Trophoblast cell (in vitro differentiated cells and primary cell): ENCODE measurements at regions not wholly inside any gene's neighbourhood (a gene's known extent, or its start where the extent isn't known, plus 50 kb on each side); places are given as distances from the start of the nearest gene placed in this dataset.

Experiments used
- DNase-seq, 2 donors: peaks; one replicate each; pipeline ENCODE4 v3.0.0-alpha.2; 2016
- H2AFZ ChIP-seq: 2 replicates; pipeline ENCODE4 v1.6.1; 2013; ENCODE audit warnings: low read length, moderate library complexity, mild to moderate bottlenecking; ENCODE audit not compliant: insufficient read depth, poor library complexity
- H2AK5ac ChIP-seq: 2 replicates; pipeline ENCODE4 v1.6.1; 2013; ENCODE audit warnings: mild to moderate bottlenecking, low read length
- H2BK120ac ChIP-seq: 2 replicates; pipeline ENCODE4 v1.6.1; 2013; ENCODE audit warnings: low read length, mild to moderate bottlenecking, moderate library complexity; ENCODE audit not compliant: insufficient read depth, poor library complexity
- H2BK12ac ChIP-seq: 2 replicates; pipeline ENCODE4 v1.6.1; 2013; ENCODE audit warnings: mild to moderate bottlenecking, low read length, moderate library complexity
- H2BK5ac ChIP-seq: 2 replicates; pipeline ENCODE4 v1.6.1; 2013; ENCODE audit warnings: low read length, low read depth, moderate library complexity, mild to moderate bottlenecking; ENCODE audit not compliant: poor library complexity
- H3K14ac ChIP-seq: 2 replicates; pipeline ENCODE4 v1.6.1; 2013; ENCODE audit warnings: mild to moderate bottlenecking, low read length
- H3K18ac ChIP-seq: 2 replicates; pipeline ENCODE4 v1.6.1; 2013; ENCODE audit warnings: mild to moderate bottlenecking, low read length
- H3K23ac ChIP-seq: 2 replicates; pipeline ENCODE4 v1.6.1; 2013; ENCODE audit warnings: low read length
- H3K27ac ChIP-seq: 2 replicates; pipeline ENCODE4 v1.5.1; 2013; ENCODE audit warnings: low read depth, mild to moderate bottlenecking, inconsistent platforms, low read length, moderate library complexity
- H3K27me3 ChIP-seq: 2 replicates; pipeline ENCODE4 v1.6.1; 2013; ENCODE audit warnings: inconsistent platforms, mild to moderate bottlenecking, low read length, moderate library complexity; ENCODE audit not compliant: insufficient read depth
- H3K36me3 ChIP-seq, 2 experiments: 1 replicate in 1 of 2; 2 replicates in 1 of 2; pipeline ENCODE4 v1.6.1; 2013; ENCODE audit warnings: low read length in 2 of 2, mild to moderate bottlenecking in 2 of 2, moderate library complexity in 1 of 2; ENCODE audit not compliant: insufficient read depth in 2 of 2, control insufficient read depth in 1 of 2
- H3K4ac ChIP-seq: 2 replicates; pipeline ENCODE4 v1.6.1; 2013; ENCODE audit warnings: low read depth, mild to moderate bottlenecking, low read length, moderate library complexity
- H3K4me1 ChIP-seq, 2 experiments: 1 replicate in 1 of 2; 2 replicates in 1 of 2; pipeline ENCODE4 v1.6.1; 2013; ENCODE audit warnings: low read length in 2 of 2, mild to moderate bottlenecking in 2 of 2, moderate library complexity in 1 of 2; ENCODE audit not compliant: insufficient read depth in 2 of 2, control insufficient read depth in 1 of 2
- H3K4me2 ChIP-seq: 2 replicates; pipeline ENCODE4 v1.6.1; 2013; ENCODE audit warnings: inconsistent platforms, mild to moderate bottlenecking, low read length, moderate library complexity
- H3K4me3 ChIP-seq: 2 replicates; pipeline ENCODE4 v1.5.1; 2013; ENCODE audit warnings: mild to moderate bottlenecking, low read depth, low read length, inconsistent platforms
- H3K79me1 ChIP-seq: one replicate; pipeline ENCODE4 v1.6.1; 2013; ENCODE audit warnings: low read length
- H3K79me2 ChIP-seq: 2 replicates; pipeline ENCODE4 v1.6.1; 2013; ENCODE audit warnings: low read length, mild to moderate bottlenecking; ENCODE audit not compliant: control insufficient read depth, insufficient read depth, poor library complexity
- H3K9ac ChIP-seq: 2 replicates; pipeline ENCODE4 v1.6.1; 2013; ENCODE audit warnings: mild to moderate bottlenecking, low read length
- H3K9me3 ChIP-seq: 2 replicates; pipeline ENCODE4 v1.6.1; 2013; ENCODE audit warnings: low read depth, mild to moderate bottlenecking, control low read depth, inconsistent platforms, low read length; ENCODE audit not compliant: insufficient read depth
- H4K12ac ChIP-seq: 2 replicates; pipeline ENCODE4 v1.6.1; 2013; ENCODE audit warnings: low read depth, mild to moderate bottlenecking, low read length, moderate library complexity
- H4K8ac ChIP-seq: 2 replicates; pipeline ENCODE4 v1.6.1; 2013; ENCODE audit warnings: low read depth, mild to moderate bottlenecking, low read length, moderate library complexity
- H4K91ac ChIP-seq: one replicate; pipeline ENCODE4 v1.6.1; 2013; ENCODE audit warnings: low read depth, mild to moderate bottlenecking, low read length, moderate library complexity
- WGBS: extraction: QIAGEN DNeasy Blood & Tissue Kit; methylation state at CpG from one replicate; pipeline ENCODE4 v1.1.7; 2013; ENCODE audit warnings: missing lambda C conversion rate; ENCODE audit not compliant: insufficient read length, insufficient coverage; ENCODE audit errors: extremely low coverage; 5-methylcytosine and 5-hydroxymethylcytosine counted together

DNA sequence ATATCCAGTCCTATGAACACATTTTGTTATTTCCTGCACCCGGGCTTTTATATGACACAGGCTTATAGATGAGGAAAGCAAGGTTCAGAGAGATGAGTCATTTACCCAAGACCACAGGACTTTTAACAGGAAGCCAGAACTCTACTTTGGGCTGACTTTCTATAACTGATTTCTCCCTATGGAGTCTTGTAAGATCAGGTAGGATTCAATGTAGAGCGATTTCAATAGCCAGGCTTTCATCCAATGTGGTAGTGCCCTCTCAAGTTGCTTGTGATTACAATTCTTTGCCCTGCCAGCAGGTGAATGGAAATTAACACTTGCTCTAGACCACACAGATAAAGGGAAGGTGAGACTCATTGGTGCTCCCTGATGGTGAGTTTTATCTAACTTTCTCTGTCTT, 378.3 kb downstream of the INSC start:
- no peak overlapping the region for H3K4me2 ChIP-seq
- no peak overlapping the region for H3K4ac ChIP-seq
- no peak overlapping the region for H2BK5ac ChIP-seq
- no peak overlapping the region for H2BK12ac ChIP-seq
- no peaks in the 10 kb centered on the region for H3K36me3 ChIP-seq
- H4K8ac ChIP-seq, result no peak overlapping the region
- no peaks in the 10 kb centered on the region for H3K79me1 ChIP-seq
- peaks cover 4% of the 10 kb centered on the region for H3K9me3 ChIP-seq
- no peak overlapping the region for H3K14ac ChIP-seq
- H2BK120ac ChIP-seq, result no peak overlapping the region
- no peaks in the 10 kb centered on the region for H3K27me3 ChIP-seq
- no peak overlapping the region for H2AK5ac ChIP-seq
- no peak for DNase-seq
- no peak overlapping the region for H4K91ac ChIP-seq
- H3K23ac ChIP-seq, result no peak overlapping the region
- no peak overlapping the region for H3K18ac ChIP-seq
- H3K79me2 ChIP-seq, result no peaks in the 10 kb centered on the region
- no peaks in the 10 kb centered on the region for H3K4me1 ChIP-seq
- no peak overlapping the region for H3K27ac ChIP-seq
- no peak overlapping the region for H2AFZ ChIP-seq
- no peak overlapping the region for H3K4me3 ChIP-seq
- no CpG with 5 or more reads among the region's 2 CpGs for WGBS
- H4K12ac ChIP-seq, result no peak overlapping the region
- H3K9ac ChIP-seq, result no peak overlapping the region

DNA sequence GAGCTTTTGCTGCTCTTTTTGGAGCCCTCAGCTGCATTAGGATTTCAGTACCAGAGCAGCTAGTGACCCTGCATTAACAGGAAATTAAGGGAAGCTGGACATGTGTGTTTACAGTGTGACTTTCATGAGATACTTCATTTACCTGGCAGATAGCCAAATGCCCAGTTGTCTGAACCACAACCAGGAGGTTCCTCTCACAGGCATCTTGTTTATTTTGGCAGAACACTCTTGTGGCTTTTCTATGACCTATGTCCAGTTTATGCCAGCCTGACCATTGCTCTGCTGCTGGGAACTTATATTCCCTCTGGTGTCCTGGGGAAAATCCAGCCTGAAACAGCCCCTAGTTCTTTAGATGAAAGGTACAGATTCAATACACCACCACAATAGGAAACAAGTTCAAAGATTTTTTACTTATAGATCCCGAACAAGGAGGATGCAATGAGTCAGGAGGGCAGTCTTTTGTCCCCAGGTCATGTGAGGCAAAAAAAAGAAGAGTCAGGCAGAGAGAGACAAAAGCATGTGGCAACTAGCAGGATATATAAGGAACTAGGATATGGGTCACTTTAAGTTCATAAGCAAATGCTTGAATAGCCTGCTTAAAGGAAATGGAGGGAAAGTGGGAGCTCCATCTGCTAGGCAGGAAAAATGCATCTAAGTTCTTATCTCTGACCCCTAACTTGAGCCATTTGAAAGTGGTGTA, 379.3 kb downstream of the INSC start:
- WGBS, result no CpG with 5 or more reads among the region's 1 CpG
- no peak overlapping the region for H2BK5ac ChIP-seq
- H4K12ac ChIP-seq, result no peak overlapping the region
- H3K4me1 ChIP-seq, result no peaks in the 10 kb centered on the region
- H3K4ac ChIP-seq, result no peak overlapping the region
- H3K9me3 ChIP-seq, result peaks cover 2% of the 10 kb centered on the region
- H3K27me3 ChIP-seq, result no peaks in the 10 kb centered on the region
- no peak overlapping the region for H2BK12ac ChIP-seq
- no peaks in the 10 kb centered on the region for H3K36me3 ChIP-seq
- H2AFZ ChIP-seq, result no peak overlapping the region
- H3K18ac ChIP-seq, result no peak overlapping the region
- H3K79me1 ChIP-seq, result no peaks in the 10 kb centered on the region
- no peak overlapping the region for H2BK120ac ChIP-seq
- no peak overlapping the region for H3K23ac ChIP-seq
- no peaks in the 10 kb centered on the region for H3K79me2 ChIP-seq
- no peak overlapping the region for H4K8ac ChIP-seq
- H3K4me3 ChIP-seq, result no peak overlapping the region
- no peak overlapping the region for H3K4me2 ChIP-seq
- no peak overlapping the region for H3K14ac ChIP-seq
- H3K9ac ChIP-seq, result no peak overlapping the region
- no peak for DNase-seq
- no peak overlapping the region for H2AK5ac ChIP-seq
- H4K91ac ChIP-seq, result no peak overlapping the region
- no peak overlapping the region for H3K27ac ChIP-seq

DNA sequence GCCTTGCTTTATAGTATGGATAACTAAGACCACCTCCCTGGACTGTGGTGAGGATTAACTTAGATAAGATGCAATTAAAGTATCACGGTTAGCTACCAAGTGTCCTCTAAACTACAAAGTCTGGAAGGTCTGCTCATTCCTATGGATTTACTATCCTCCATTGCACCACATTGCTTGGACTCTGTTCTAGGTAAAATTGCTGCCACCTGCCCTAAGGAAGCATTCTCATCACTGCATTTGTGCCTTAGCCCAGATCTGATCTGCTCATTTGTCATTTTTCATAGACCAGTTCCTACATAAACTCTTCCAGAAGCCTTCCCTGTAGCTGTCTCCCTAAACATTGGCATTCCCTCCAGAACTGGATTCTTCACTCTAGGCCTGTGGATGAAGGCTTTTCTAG, 380.0 kb downstream of the INSC start:
- no peak overlapping the region for H3K4me3 ChIP-seq
- H3K27me3 ChIP-seq, result no peaks in the 10 kb centered on the region
- no peak overlapping the region for H2BK120ac ChIP-seq
- H3K27ac ChIP-seq, result no peak overlapping the region
- no peak overlapping the region for H4K12ac ChIP-seq
- no peak overlapping the region for H3K9ac ChIP-seq
- no peak overlapping the region for H2AK5ac ChIP-seq
- H3K4me2 ChIP-seq, result no peak overlapping the region
- DNase-seq, result no peak
- no peaks in the 10 kb centered on the region for H3K4me1 ChIP-seq
- H3K79me1 ChIP-seq, result no peaks in the 10 kb centered on the region
- no peak overlapping the region for H4K91ac ChIP-seq
- H3K4ac ChIP-seq, result no peak overlapping the region
- peaks cover 2% of the 10 kb centered on the region for H3K9me3 ChIP-seq
- no peak overlapping the region for H3K14ac ChIP-seq
- no peak overlapping the region for H2BK5ac ChIP-seq
- H3K18ac ChIP-seq, result no peak overlapping the region
- no peak overlapping the region for H4K8ac ChIP-seq
- no peak overlapping the region for H2AFZ ChIP-seq
- no peaks in the 10 kb centered on the region for H3K79me2 ChIP-seq
- no peak overlapping the region for H3K23ac ChIP-seq
- WGBS, result no CpG with 5 or more reads among the region's 1 CpG
- H3K36me3 ChIP-seq, result no peaks in the 10 kb centered on the region
- no peak overlapping the region for H2BK12ac ChIP-seq

DNA sequence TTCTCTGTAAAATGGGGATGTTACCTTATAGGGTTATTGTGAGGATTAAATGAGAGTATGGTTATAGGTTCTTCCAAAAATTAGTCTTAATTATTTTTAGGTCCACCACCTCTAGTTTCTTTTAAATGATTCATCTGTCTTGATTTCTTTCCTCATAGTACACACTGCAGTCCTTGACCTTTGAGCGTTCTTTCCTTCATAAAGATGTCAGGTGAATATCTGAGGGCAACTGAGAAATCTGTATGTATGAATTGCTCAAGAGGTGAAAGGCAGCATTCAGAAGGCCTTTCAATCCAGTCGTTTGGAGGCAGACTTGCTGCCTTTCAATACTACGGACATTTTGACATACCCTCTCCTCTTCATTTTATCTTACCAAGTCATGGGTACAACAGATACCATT, 380.7 kb downstream of the INSC start:
- H4K12ac ChIP-seq, result no peak overlapping the region
- no peak overlapping the region for H4K8ac ChIP-seq
- no peak overlapping the region for H2BK5ac ChIP-seq
- no peak overlapping the region for H3K27ac ChIP-seq
- H3K36me3 ChIP-seq, result no peaks in the 10 kb centered on the region
- no peak overlapping the region for H2AFZ ChIP-seq
- H3K4me3 ChIP-seq, result no peak overlapping the region
- H3K9ac ChIP-seq, result no peak overlapping the region
- H4K91ac ChIP-seq, result no peak overlapping the region
- H2AK5ac ChIP-seq, result no peak overlapping the region
- no peak overlapping the region for H2BK120ac ChIP-seq
- H2BK12ac ChIP-seq, result no peak overlapping the region
- no CpG with 5 or more reads among the region's 3 CpGs for WGBS
- no peak overlapping the region for H3K18ac ChIP-seq
- no peaks in the 10 kb centered on the region for H3K79me1 ChIP-seq
- H3K4ac ChIP-seq, result no peak overlapping the region
- no peaks in the 10 kb centered on the region for H3K79me2 ChIP-seq
- DNase-seq, result no peak
- H3K14ac ChIP-seq, result no peak overlapping the region
- H3K27me3 ChIP-seq, result no peaks in the 10 kb centered on the region
- no peaks in the 10 kb centered on the region for H3K4me1 ChIP-seq
- H3K9me3 ChIP-seq, result peaks cover 2% of the 10 kb centered on the region
- no peak overlapping the region for H3K4me2 ChIP-seq
- H3K23ac ChIP-seq, result no peak overlapping the region
